ENCODE measurements at regions not wholly inside any gene's neighbourhood (a gene's known extent, or its start where the extent isn't known, plus 50 kb on each side); places are given as distances from the start of the nearest gene placed in this dataset.

GRCh38 chr5:56522169-56522568 lies 289.0 kb upstream of the ANKRD55 start:
- DNase-seq (ENCODE audit: low read depth), result no peak
- TF ChIP-seq CTCF (IDR thresholded peaks at IDR 0.05; ENCODE audit: insufficient read depth, low read length, poor library complexity, severe bottlenecking), result no peak
- H3K4me3 ChIP-seq (ENCODE audit: low read depth, low read length), result no peak overlapping the region
- no peaks in the 10 kb centered on the region for H3K27me3 ChIP-seq (ENCODE audit: control insufficient read depth, insufficient read depth, low read length)
- no peaks in the 10 kb centered on the region for H3K36me3 ChIP-seq (ENCODE audit: control insufficient read depth, insufficient read depth, low read length)

DNA sequence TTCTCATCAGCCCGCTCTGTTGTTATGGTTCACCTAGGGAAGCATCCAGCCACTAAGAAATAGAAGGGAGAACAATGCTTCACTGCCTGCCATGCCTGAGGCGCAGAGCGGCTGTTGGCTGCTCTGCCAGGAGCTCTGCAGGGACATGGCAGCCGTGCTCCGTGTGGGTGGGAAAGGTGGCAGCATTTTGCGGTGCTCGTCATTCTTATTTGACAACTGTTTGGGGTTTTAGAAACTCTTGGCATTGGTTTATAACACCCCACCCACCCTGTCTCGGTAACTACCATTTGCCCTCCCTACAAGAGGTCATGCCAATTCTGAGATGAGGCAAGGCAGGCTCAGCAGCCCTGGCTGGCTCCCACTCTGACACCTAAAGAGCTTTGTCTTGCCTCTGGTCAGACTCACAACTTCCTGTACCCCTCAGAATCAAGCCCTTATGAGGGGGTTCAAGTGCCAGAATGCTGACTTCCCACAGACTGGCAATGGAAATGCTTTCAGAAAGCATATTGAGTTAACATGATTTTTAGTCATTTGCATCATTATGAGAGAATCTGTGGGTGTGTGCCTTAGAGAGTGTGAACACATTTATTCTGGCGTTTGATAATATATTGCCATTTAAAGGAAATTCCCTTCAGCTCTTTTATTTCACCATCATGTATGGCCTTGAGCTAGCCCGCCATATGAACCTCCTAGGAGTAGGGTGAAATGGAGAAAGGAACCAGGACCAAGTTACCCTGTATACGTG lies 288.0 kb upstream of the ANKRD55 start:
- no peak for DNase-seq (ENCODE audit: low read depth)
- TF ChIP-seq CTCF (IDR thresholded peaks at IDR 0.05; ENCODE audit: insufficient read depth, low read length, poor library complexity, severe bottlenecking), result no peak
- Histone ChIP-seq H3K27me3 (ENCODE audit: control insufficient read depth, insufficient read depth, low read length) (no peaks in the 10 kb centered on the region), H3K4me3 (ENCODE audit: low read depth, low read length) (no peak overlapping the region), H3K36me3 (ENCODE audit: control insufficient read depth, insufficient read depth, low read length) (no peaks in the 10 kb centered on the region)

GRCh38 chr5:56518820-56519219 lies 285.7 kb upstream of the ANKRD55 start:
- no peak for DNase-seq (ENCODE audit: low read depth)
- H3K27me3 ChIP-seq (ENCODE audit: control insufficient read depth, insufficient read depth, low read length), result no peaks in the 10 kb centered on the region
- no peaks in the 10 kb centered on the region for H3K36me3 ChIP-seq (ENCODE audit: control insufficient read depth, insufficient read depth, low read length)
- TF ChIP-seq CTCF (IDR thresholded peaks at IDR 0.05; ENCODE audit: insufficient read depth, low read length, poor library complexity, severe bottlenecking), result no peak
- H3K4me3 ChIP-seq (ENCODE audit: low read depth, low read length), result no peak overlapping the region

- no peaks in the 10 kb centered on the region for H3K36me3 ChIP-seq (ENCODE audit: control insufficient read depth, insufficient read depth, low read length)
- no peak for DNase-seq (ENCODE audit: low read depth)
- no peak overlapping the region for H3K4me3 ChIP-seq (ENCODE audit: low read depth, low read length)
- no peaks in the 10 kb centered on the region for H3K27me3 ChIP-seq (ENCODE audit: control insufficient read depth, insufficient read depth, low read length)
- TF ChIP-seq CTCF (IDR thresholded peaks at IDR 0.05; ENCODE audit: insufficient read depth, low read length, poor library complexity, severe bottlenecking), result no peak
Measured at GRCh38 chr5:56517011-56517416, 283.9 kb upstream of the ANKRD55 start.

- no peak for TF ChIP-seq CTCF (IDR thresholded peaks at IDR 0.05; ENCODE audit: insufficient read depth, low read length, poor library complexity, severe bottlenecking)
- no peaks in the 10 kb centered on the region for H3K27me3 ChIP-seq (ENCODE audit: control insufficient read depth, insufficient read depth, low read length)
- no peak for DNase-seq (ENCODE audit: low read depth)
- H3K36me3 ChIP-seq (ENCODE audit: control insufficient read depth, insufficient read depth, low read length), result no peaks in the 10 kb centered on the region
- H3K4me3 ChIP-seq (ENCODE audit: low read depth, low read length), result no peak overlapping the region
Measured at GRCh38 chr5:56516441-56516840, 283.3 kb upstream of the ANKRD55 start.

DNA sequence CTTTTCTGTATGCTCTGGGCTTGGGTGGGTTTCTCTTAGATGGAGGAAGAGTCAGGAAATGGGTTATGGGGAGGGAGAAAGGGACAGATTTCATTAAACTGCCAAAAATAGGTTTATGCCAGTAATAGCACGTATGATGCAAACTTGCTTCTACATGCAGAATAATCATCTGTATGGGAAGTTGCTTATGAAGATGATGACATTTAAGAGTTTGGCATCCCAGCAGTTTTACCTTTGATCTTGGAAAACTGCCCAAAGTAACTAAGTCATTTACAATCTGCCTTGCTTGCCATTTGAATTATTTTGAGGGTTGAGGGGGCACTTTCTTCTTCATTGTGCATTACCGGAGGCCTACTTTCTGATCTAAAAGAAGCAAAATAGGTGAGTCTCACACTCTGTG lies 282.9 kb upstream of the ANKRD55 start:
- no peak overlapping the region for H3K4me3 ChIP-seq (ENCODE audit: low read depth, low read length)
- no peak for TF ChIP-seq CTCF (IDR thresholded peaks at IDR 0.05; ENCODE audit: insufficient read depth, low read length, poor library complexity, severe bottlenecking)
- no peak for DNase-seq (ENCODE audit: low read depth)

More for the DNA sequence above, 282.9 kb upstream of the ANKRD55 start:
- Histone ChIP-seq H3K36me3 (ENCODE audit: control insufficient read depth, insufficient read depth, low read length) (no peaks in the 10 kb centered on the region), H3K27me3 (ENCODE audit: control insufficient read depth, insufficient read depth, low read length) (no peaks in the 10 kb centered on the region)
